Skeletal muscle satellite cell (primary cell): ENCODE measurements at regions not wholly inside any gene's neighbourhood (a gene's known extent, or its start where the extent isn't known, plus 50 kb on each side); places are given as distances from the start of the nearest gene placed in this dataset.
"Not testable (repeated sequence)": the region's sequence is repeated elsewhere in the genome, so short reads cannot be mapped to it uniquely, and the experiment has no call there.

Experiments used
- H3K27me3 ChIP-seq: 2 replicates; pipeline ENCODE4 v1.7.0; 2013; ENCODE audit warnings: low read length; ENCODE audit not compliant: control insufficient read depth, insufficient read depth
- H3K36me3 ChIP-seq: 2 replicates; pipeline ENCODE4 v1.7.0; 2013; ENCODE audit warnings: mild to moderate bottlenecking, control low read depth, low read length; ENCODE audit not compliant: insufficient read depth
- H3K4me1 ChIP-seq: 2 replicates; pipeline ENCODE4 v1.7.0; 2013; ENCODE audit warnings: low read length; ENCODE audit not compliant: control insufficient read depth, insufficient read depth
- H3K4me2 ChIP-seq: 2 replicates; pipeline ENCODE4 v1.7.0; 2013; ENCODE audit warnings: mild to moderate bottlenecking, low read length
- H3K4me3 ChIP-seq: 2 replicates; pipeline ENCODE4 v1.7.0; 2013; ENCODE audit warnings: low read length
- H3K9ac ChIP-seq: 2 replicates; pipeline ENCODE4 v1.7.0; 2013; ENCODE audit warnings: mild to moderate bottlenecking, low read depth, low read length, moderate library complexity
- H3K9me3 ChIP-seq: replicated peaks from 2 replicates; pipeline ENCODE4 v1.7.0; 2013; ENCODE audit warnings: mild to moderate bottlenecking, control low read depth, low read length

DNA sequence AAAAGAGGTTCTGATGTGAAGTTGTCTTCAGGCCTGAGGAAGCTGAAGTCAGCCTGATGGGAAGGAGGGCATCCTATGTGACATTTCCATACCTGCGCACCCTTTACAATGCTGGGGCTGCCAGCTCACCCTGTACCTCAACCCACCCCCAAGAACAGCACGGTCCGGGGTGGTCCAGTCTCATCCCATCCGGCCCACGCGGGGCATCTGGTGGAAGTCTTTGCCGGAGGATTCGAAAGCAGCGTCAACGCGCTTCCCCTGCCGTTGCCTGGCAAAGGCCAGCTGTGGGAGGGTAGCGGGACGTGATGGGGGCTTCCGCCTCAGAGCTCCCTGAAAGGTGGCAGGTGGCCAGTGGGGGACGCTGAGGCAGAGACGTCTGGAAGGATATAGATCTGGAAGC is 113.6 kb upstream of the ANKRD30BL start:
- Histone ChIP-seq H3K4me2 (no peak overlapping the region), H3K9me3 (no peaks in the 10 kb centered on the region), H3K36me3 (no peaks in the 10 kb centered on the region), H3K27me3 (no peaks in the 10 kb centered on the region), H3K9ac (no peak overlapping the region), H3K4me1 (no peaks in the 10 kb centered on the region), H3K4me3 (no peak overlapping the region)

DNA sequence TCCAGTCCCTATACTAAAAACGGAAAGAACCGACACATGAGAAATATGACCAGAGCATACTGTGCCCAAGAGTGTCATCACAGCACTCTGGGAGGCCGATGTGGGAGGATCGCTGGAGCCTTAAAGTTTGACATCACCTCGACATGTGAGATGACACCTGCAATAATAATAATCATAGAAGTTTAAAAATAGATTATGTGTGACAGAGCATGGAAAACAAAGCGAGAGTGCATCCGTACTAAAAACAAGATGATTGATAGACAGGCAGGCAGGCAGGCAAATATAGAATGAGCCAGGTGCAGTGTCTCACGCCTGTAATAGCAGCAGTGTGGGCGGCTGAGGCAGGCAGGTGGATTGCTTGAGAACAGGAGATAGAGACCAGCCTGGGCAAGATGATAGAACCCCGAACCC is 114.8 kb upstream of the ANKRD30BL start:
- H3K4me1 ChIP-seq, result no peaks in the 10 kb centered on the region
- H3K9me3 ChIP-seq, result no peaks in the 10 kb centered on the region
- H3K4me2 ChIP-seq, result no peak overlapping the region
- H3K9ac ChIP-seq, result no peak overlapping the region
- H3K4me3 ChIP-seq, result no peak overlapping the region
- no peaks in the 10 kb centered on the region for H3K27me3 ChIP-seq
- H3K36me3 ChIP-seq, result no peaks in the 10 kb centered on the region

DNA sequence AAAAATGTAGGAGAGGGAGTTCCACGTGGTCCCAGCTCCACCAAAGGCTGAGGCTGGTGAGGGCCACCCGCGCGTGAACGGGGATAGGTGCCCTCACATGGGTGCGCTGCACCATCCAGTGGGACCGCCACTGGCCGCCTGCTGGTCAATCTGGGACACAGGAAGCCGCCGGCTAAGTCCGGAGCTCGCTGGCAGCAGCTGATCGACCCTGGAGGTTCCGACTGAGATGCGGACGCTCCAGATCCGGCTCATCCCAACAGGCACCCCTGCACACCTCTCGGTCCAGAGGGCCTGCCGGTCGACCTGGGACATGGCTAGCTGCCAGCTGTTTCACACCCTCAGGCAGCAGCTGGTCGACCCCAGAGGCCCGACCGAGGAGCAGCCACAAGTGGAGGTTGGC is 116.5 kb upstream of the ANKRD30BL start:
- Histone ChIP-seq H3K9me3 (no peaks in the 10 kb centered on the region), H3K9ac (no peak overlapping the region), H3K36me3 (no peaks in the 10 kb centered on the region), H3K4me1 (no peaks in the 10 kb centered on the region), H3K4me3 (no peak overlapping the region), H3K27me3 (no peaks in the 10 kb centered on the region), H3K4me2 (no peak overlapping the region)

DNA sequence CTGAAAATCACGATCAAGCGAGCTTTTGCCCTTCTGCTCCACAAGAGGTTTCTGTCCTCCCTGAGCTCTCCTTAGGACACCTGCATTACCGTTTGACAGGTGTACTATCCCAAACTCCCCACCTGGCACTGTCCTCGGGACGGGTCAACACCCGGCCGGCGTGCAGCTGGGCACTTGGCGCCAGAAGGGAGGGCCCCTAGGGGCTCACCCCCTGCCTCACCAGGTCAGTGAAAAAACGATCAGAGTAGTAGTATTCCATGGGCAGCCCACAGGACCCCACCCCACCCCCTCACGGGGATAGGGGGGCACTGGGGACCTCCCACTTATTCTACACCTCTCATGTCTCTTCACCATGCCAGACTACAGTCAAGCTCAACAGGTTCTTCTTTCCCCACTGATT is 117.6 kb upstream of the ANKRD30BL start:
- H3K36me3 ChIP-seq, result no peaks in the 10 kb centered on the region
- H3K9ac ChIP-seq, result no peak overlapping the region
- H3K4me2 ChIP-seq, result no peak overlapping the region
- no peaks in the 10 kb centered on the region for H3K4me1 ChIP-seq
- H3K4me3 ChIP-seq, result no peak overlapping the region
- no peaks in the 10 kb centered on the region for H3K9me3 ChIP-seq
- H3K27me3 ChIP-seq, result no peaks in the 10 kb centered on the region

DNA sequence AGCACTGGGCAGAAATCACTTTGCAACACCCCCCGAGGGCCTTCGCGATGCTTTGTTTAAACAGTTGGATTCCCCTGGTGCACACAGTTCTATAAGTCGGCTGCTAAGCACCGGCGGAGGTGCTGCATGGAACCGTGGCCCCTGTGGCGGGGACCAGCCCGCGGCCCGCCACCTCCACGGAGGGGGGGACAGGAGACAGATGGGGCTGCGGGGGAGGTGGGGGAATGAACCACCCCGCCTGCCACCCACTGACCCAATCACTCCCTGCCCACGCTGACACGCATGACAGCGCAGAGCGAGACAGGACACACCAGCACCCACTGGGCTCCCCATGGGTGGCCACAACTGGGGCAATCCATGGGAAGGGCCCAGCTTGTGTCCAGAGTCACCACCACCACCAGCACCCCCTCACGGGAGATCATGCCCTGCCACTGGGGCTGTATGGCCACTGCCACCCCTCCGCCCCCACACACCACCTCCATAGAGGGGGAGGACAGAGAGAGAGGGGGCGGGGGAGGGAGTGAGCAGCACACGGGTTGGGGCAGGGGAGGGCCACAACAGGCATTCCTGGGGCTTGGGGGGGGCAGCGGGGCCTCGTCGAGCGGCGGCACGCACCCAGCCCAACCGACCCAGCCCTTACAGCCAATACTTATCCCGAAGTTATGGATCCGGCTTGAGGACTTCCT is 118.3 kb upstream of the ANKRD30BL start:
- Histone ChIP-seq H3K36me3 (no peaks in the 10 kb centered on the region), H3K27me3 (no peaks in the 10 kb centered on the region), H3K9me3 (no peaks in the 10 kb centered on the region), H3K4me3 (no peak overlapping the region), H3K4me1 (no peaks in the 10 kb centered on the region), H3K4me2 (no peak overlapping the region), H3K9ac (no peak overlapping the region)

DNA sequence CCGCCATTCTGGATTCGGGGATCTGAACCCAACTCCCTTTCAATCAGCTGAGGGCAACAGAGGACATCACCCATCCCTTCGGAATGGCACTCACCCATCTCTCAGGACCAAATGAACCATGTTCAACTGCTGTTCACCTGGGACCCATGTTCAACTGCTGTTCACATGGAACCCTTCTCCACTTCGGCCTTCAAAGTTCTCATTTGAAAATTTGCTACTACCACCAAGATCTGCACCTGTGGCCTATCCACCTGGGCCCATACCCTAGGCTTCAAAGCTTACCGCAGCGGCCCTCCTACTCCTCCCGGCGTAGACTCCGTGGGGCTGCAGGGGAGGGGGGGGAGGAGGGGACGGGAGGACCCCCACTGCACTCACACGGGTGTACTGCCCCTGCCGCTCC is 119.2 kb upstream of the ANKRD30BL start:
- no peaks in the 10 kb centered on the region for H3K9me3 ChIP-seq
- H3K27me3 ChIP-seq, result no peaks in the 10 kb centered on the region
- no peaks in the 10 kb centered on the region for H3K36me3 ChIP-seq
- no peak overlapping the region for H3K4me2 ChIP-seq
- H3K4me3 ChIP-seq, result no peak overlapping the region
- H3K9ac ChIP-seq, result no peak overlapping the region
- H3K4me1 ChIP-seq, result no peaks in the 10 kb centered on the region

DNA sequence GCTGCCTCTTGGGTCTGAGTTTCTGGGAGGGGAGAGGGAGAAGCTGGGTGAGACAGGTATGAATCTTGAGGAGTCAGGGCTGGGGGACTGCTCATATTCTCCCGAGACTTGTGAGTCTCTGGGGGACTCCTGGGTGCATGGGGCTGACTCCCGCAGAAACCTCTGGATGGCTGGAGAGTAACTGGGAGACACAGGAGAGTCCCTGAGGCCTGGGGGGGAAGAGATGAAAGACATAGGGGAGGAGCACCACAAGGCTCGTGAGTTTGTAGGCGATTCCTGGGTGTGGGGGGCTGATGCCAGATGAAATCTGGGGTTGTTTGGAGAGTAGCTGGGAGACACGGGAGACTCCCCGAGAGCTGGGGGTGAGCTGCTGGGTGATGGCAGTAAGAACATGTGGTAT is 120.4 kb upstream of the ANKRD30BL start:
- H3K4me2 ChIP-seq, H3K4me1 ChIP-seq, H3K9me3 ChIP-seq, H3K9ac ChIP-seq, H3K27me3 ChIP-seq, H3K4me3 ChIP-seq, H3K36me3 ChIP-seq: not testable (repeated sequence)

DNA sequence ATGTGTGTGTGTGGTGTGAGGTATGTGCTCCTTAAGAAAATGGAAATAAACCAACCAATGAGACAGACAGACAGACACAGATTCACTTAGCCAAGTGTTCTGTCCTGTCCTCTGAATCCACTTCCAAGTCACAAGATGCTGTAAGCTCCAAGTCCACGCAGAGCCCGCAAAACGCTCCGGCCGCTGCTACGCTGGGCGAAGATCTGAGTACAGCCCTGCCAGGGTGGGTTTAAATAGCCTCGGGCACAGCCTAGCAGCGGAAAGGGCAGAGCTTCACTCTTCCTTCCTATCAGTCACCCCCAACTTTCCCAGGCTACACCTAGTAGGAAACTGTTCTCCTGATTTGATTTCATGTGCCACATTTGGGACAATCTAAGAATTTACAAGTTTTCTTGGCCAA is 121.2 kb upstream of the ANKRD30BL start:
- no peak overlapping the region for H3K4me3 ChIP-seq
- H3K4me2 ChIP-seq, result no peak overlapping the region
- no peaks in the 10 kb centered on the region for H3K27me3 ChIP-seq
- H3K36me3 ChIP-seq, result no peaks in the 10 kb centered on the region
- no peaks in the 10 kb centered on the region for H3K9me3 ChIP-seq
- no peak overlapping the region for H3K9ac ChIP-seq
- H3K4me1 ChIP-seq, result no peaks in the 10 kb centered on the region

DNA sequence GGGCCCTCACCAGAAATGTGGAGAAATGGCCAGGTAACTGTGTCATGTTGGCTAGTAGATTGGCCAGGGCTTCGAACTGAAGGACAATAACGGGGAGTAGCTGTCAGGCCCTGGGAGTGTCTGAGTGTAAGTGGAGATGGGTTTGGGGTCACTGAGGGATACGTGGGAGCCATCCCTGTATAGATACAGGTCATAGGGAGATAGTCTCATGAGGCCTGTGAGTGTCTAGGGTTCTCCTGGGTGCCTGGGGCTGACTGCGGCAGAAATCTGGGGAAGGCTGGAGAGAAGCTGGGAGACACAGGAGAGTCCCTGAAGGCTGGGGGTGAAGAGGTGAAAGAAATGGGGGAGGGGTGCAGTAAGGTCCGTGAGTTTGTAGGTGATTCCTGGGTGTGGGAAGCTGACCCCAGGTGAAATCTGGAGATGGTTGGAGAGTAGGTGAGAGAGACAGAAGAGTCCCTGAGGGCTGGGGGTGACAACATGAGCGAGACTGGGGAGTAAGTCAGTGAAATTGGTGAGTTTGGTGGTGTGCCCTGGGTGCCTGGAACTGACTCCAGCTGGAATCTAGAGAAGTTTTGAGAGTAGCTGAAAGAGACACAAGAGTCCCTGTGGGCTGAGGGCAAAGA is 124.6 kb upstream of the ANKRD30BL start:
- not testable (repeated sequence) for H3K9me3 ChIP-seq, H3K4me3 ChIP-seq, H3K27me3 ChIP-seq, H3K9ac ChIP-seq, H3K4me2 ChIP-seq, H3K4me1 ChIP-seq, H3K36me3 ChIP-seq

DNA sequence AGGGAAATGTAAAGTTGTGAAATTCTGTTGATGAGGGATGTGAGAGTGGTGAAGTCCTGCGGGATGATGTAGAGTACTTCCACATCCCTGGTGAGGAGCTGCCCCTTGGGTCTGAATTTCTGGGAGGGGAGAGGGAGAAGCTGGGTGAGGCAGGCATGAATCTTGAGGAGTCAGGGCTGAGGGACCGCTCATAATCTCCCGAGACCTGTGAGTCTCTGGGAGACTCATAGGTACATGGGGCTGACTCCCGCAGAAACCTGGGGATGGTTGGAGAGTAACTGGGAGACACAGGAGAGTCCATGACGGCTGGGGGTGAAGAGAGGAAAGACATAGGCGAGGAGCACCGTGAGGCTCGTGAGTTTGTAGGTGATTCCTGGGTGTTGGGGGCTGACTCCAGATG is 126.2 kb upstream of the ANKRD30BL start:
- not testable (repeated sequence) for H3K9ac ChIP-seq, H3K4me3 ChIP-seq, H3K4me1 ChIP-seq, H3K36me3 ChIP-seq, H3K4me2 ChIP-seq, H3K27me3 ChIP-seq, H3K9me3 ChIP-seq

DNA sequence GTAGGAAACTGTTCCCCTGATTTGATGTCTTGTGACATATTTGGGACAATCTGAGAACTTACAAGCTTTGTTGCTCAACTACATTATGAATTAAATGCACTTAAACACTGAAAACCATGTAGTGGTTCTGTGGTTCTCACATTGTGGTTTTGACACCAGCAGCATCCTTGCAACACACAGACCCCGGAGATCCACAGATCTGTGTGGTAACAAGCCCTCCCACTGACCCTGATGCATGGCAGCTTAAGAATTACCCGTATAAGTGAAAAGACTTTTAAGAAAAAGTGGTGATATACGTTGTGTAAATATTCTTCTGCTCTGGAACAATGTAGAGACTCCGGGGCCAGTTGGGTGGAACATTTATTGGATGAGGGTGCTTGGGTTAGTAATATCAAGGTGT is 127.4 kb upstream of the ANKRD30BL start:
- not testable (repeated sequence) for H3K4me2 ChIP-seq, H3K36me3 ChIP-seq, H3K4me3 ChIP-seq

DNA sequence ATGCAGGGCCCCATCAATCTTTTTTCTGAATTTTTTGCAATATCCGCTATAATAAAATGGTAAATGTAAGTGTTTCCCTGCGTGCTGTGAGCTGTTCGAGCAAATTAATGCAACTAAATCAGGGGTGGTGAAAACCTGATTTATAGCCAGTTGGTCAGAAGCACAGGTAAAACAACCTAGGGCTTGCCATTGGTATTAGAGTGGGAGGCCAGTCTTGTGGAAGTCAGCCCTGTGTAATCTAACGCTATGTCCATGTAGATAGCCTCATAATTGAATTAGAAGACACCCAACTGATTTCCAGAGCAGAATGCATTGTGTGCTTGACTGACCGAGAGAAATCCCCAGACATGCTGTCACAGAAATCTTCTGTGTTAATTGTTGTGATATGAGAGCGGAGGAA is 126.8 kb upstream of the GPR39 start:
- not testable (repeated sequence) for H3K4me1 ChIP-seq, H3K9ac ChIP-seq, H3K4me3 ChIP-seq, H3K9me3 ChIP-seq, H3K27me3 ChIP-seq, H3K36me3 ChIP-seq, H3K4me2 ChIP-seq

More for the DNA sequence above, 127.4 kb upstream of the ANKRD30BL start:
- not testable (repeated sequence) for H3K27me3 ChIP-seq, H3K9me3 ChIP-seq, H3K4me1 ChIP-seq, H3K9ac ChIP-seq
